ENCODE measurements at regions not wholly inside any gene's neighbourhood (a gene's known extent, or its start where the extent isn't known, plus 50 kb on each side); places are given as distances from the start of the nearest gene placed in this dataset.

- no peaks in the 10 kb centered on the region for H3K9me3 Mint-ChIP-seq (ENCODE audit: insufficient read depth)
- no peaks in the 10 kb centered on the region for H3K4me1 Mint-ChIP-seq
- WGBS (ENCODE audit: insufficient coverage), result 88% methylated on average over 1 of the region's 1 CpG
- POLR2A ChIA-PET, result no interaction called here
- Histone ChIP-seq H3K4me2 (replicated peaks; ENCODE audit: low read depth, low read length, poor library complexity, severe bottlenecking) (no peak overlapping the region), H3K79me2 (ENCODE audit: control insufficient read depth, insufficient read depth, low read length) (no peaks in the 10 kb centered on the region), H4K20me1 (ENCODE audit: control insufficient read depth, insufficient read depth, low read length, poor library complexity, severe bottlenecking) (no peaks in the 10 kb centered on the region), H3K27ac (ENCODE audit: low read length in 2 of 2) (no peak overlapping the region), H3K4me1 (ENCODE audit: control insufficient read depth in 2 of 2, insufficient read depth in 2 of 2, low read length in 2 of 2) (no peaks in the 10 kb centered on the region), H3K4me3 (ENCODE audit: control extremely low read depth in 1 of 5, extremely low read depth in 1 of 5, insufficient read depth in 1 of 5, low read depth in 2 of 5, low read length in 4 of 5) (no peak overlapping the region), H2AFZ (ENCODE audit: insufficient read depth, low read depth, low read length, poor library complexity, severe bottlenecking) (no peak overlapping the region), H3K9ac (ENCODE audit: low read length) (no peak overlapping the region), H3K9me3 (ENCODE audit: control extremely low read depth in 1 of 3, control insufficient read depth in 2 of 3, insufficient read depth in 1 of 3, low read length in 2 of 3) (no peaks in the 10 kb centered on the region), H3K27me3 (replicated peaks in 1 of 4; ENCODE audit: control extremely low read depth in 1 of 4, control insufficient read depth in 3 of 4, insufficient read depth in 4 of 4, low read length in 3 of 4) (no peaks in the 10 kb centered on the region), H3K36me3 (replicated peaks in 1 of 2; ENCODE audit: control extremely low read depth in 1 of 2, control insufficient read depth in 1 of 2, extremely low read depth in 1 of 2, insufficient read depth in 2 of 2, low read length in 1 of 2) (no peaks in the 10 kb centered on the region)
- no peak for ATAC-seq (ENCODE audit: low read depth)
- peaks cover 12% of the 10 kb centered on the region for H3K27me3 Mint-ChIP-seq
- no peak overlapping the region for H3K4me3 Mint-ChIP-seq
- CTCF ChIA-PET, result no interaction called here
- TF ChIP-seq EZH2 (IDR thresholded peaks at IDR 0.05; ENCODE audit: borderline replicate concordance, insufficient read depth, low read depth, low read length, poor library complexity, severe bottlenecking), result no peak
- no peak for TF ChIP-seq CTCF (IDR thresholded peaks at IDR 0.05)
- H3K27ac Mint-ChIP-seq, result no peak overlapping the region
- DNase-seq, result no peak
- intact Hi-C loops (cut with micrococcal nuclease), result no loop called here
Measured at GRCh38 chr18:54766634-54767033, 61.6 kb upstream of the RAB27B start.

- Histone ChIP-seq H3K9me3 (ENCODE audit: control extremely low read depth in 1 of 3, control insufficient read depth in 2 of 3, insufficient read depth in 1 of 3, low read length in 2 of 3) (no peaks in the 10 kb centered on the region), H3K4me2 (replicated peaks; ENCODE audit: low read depth, low read length, poor library complexity, severe bottlenecking) (no peak overlapping the region), H4K20me1 (ENCODE audit: control insufficient read depth, insufficient read depth, low read length, poor library complexity, severe bottlenecking) (no peaks in the 10 kb centered on the region), H3K9ac (ENCODE audit: low read length) (no peak overlapping the region), H3K79me2 (ENCODE audit: control insufficient read depth, insufficient read depth, low read length) (no peaks in the 10 kb centered on the region), H3K27ac (ENCODE audit: low read length in 2 of 2) (no peak overlapping the region), H3K4me3 (ENCODE audit: control extremely low read depth in 1 of 5, extremely low read depth in 1 of 5, insufficient read depth in 1 of 5, low read depth in 2 of 5, low read length in 4 of 5) (no peak overlapping the region), H3K27me3 (replicated peaks in 1 of 4; ENCODE audit: control extremely low read depth in 1 of 4, control insufficient read depth in 3 of 4, insufficient read depth in 4 of 4, low read length in 3 of 4) (no peaks in the 10 kb centered on the region), H3K4me1 (ENCODE audit: control insufficient read depth in 2 of 2, insufficient read depth in 2 of 2, low read length in 2 of 2) (no peaks in the 10 kb centered on the region), H2AFZ (ENCODE audit: insufficient read depth, low read depth, low read length, poor library complexity, severe bottlenecking) (no peak overlapping the region), H3K36me3 (replicated peaks in 1 of 2; ENCODE audit: control extremely low read depth in 1 of 2, control insufficient read depth in 1 of 2, extremely low read depth in 1 of 2, insufficient read depth in 2 of 2, low read length in 1 of 2) (no peaks in the 10 kb centered on the region)
- no peak overlapping the region for H3K27ac Mint-ChIP-seq
- ChIA-PET CTCF (no interaction called here), POLR2A (no interaction called here)
- no CpG with 5 or more reads among the region's 1 CpG for WGBS (ENCODE audit: insufficient coverage)
- no peaks in the 10 kb centered on the region for H3K9me3 Mint-ChIP-seq (ENCODE audit: insufficient read depth)
- intact Hi-C loops (cut with micrococcal nuclease), result no loop called here
- H3K27me3 Mint-ChIP-seq, result peaks cover 12% of the 10 kb centered on the region
- TF ChIP-seq EZH2 (IDR thresholded peaks at IDR 0.05; ENCODE audit: borderline replicate concordance, insufficient read depth, low read depth, low read length, poor library complexity, severe bottlenecking) (no peak), CTCF (IDR thresholded peaks at IDR 0.05) (no peak)
- H3K4me3 Mint-ChIP-seq, result no peak overlapping the region
- ATAC-seq (ENCODE audit: low read depth) (no peak), DNase-seq (no peak)
- no peaks in the 10 kb centered on the region for H3K4me1 Mint-ChIP-seq
Measured at GRCh38 chr18:54767098-54767497, 61.2 kb upstream of the RAB27B start.
